H1 (cell line): ENCODE measurements at regions not wholly inside any gene's neighbourhood (a gene's known extent, or its start where the extent isn't known, plus 50 kb on each side); places are given as distances from the start of the nearest gene placed in this dataset.

ENCODE experiments used
- CTCF ChIA-PET: fragments of 300-600 bp; sonication (Branson Sonifier 250); formaldehyde crosslinking; loops from one replicate; lab custom pipeline; 2021; ENCODE audit not compliant: partially characterized antibody; lab: Charles Lee
- POLR2A ChIA-PET: fragments of 300-600 bp; sonication (Branson Sonifier 250); formaldehyde crosslinking; loops from one replicate; lab custom pipeline; 2021; ENCODE audit warnings: inconsistent platforms; ENCODE audit not compliant: partially characterized antibody; lab: Charles Lee
- DNase-seq, 2 experiments: peaks; one replicate each; pipeline versions ENCODE4 v3.0.0 to v3.0.0-alpha.2; 2010 to 2022; ENCODE audit warnings: low spot score in 2 of 2, low read depth in 1 of 2, mixed read lengths in 1 of 2
- FAIRE-seq: peaks from 2 replicates; lab custom pipeline; 2011; peaks lifted over from hg19 to GRCh38; lab: Jason Lieb, UNC
- H2AFZ ChIP-seq: 2 replicates; pipeline ENCODE4 v1.8.1; 2012; ENCODE audit warnings: low read length, inconsistent platforms
- H2AK5ac ChIP-seq: 2 replicates; pipeline ENCODE4 v1.6.1; 2013; ENCODE audit warnings: low read depth, low read length
- H2BK120ac ChIP-seq: replicated peaks from 2 replicates; pipeline ENCODE3; 2013; ENCODE audit warnings: low read depth, low read length, inconsistent platforms
- H2BK12ac ChIP-seq: 2 replicates; pipeline ENCODE4 v1.6.1; 2013; ENCODE audit warnings: low read depth, low read length
- H2BK15ac ChIP-seq: 2 replicates; pipeline ENCODE4 v1.6.1; 2013; ENCODE audit warnings: low read length
- H2BK20ac ChIP-seq: 2 replicates; pipeline ENCODE4 v1.6.1; 2013; ENCODE audit warnings: low read length
- H2BK5ac ChIP-seq: 2 replicates; pipeline ENCODE4 v1.6.1; 2013; ENCODE audit warnings: low read depth, low read length
- H3K14ac ChIP-seq: 2 replicates; pipeline ENCODE4 v1.6.1; 2013; ENCODE audit warnings: inconsistent platforms; ENCODE audit not compliant: insufficient read length
- H3K18ac ChIP-seq: 2 replicates; pipeline ENCODE4 v1.6.1; 2013; ENCODE audit warnings: low read length; ENCODE audit errors: extremely low read depth
- H3K23ac ChIP-seq: 2 replicates; pipeline ENCODE4 v1.6.1; 2013; ENCODE audit warnings: inconsistent platforms; ENCODE audit not compliant: insufficient read length
- H3K23me2 ChIP-seq: 2 replicates; pipeline ENCODE4 v1.6.1; 2013; ENCODE audit warnings: low read depth, low read length
- H3K27ac ChIP-seq: 2 replicates; pipeline ENCODE4 v1.6.1; 2011; ENCODE audit warnings: low read depth, low read length, inconsistent platforms
- H3K27me3 ChIP-seq, 4 experiments: replicated peaks in 1 of 4; 1 replicate in 1 of 4; 2 replicates in 3 of 4; pipeline versions ENCODE4 v1.6.1 to v1.8.1; 2011 to 2013; ENCODE audit warnings: low read length in 3 of 4, mild to moderate bottlenecking in 3 of 4, inconsistent platforms in 2 of 4, mixed read lengths in 2 of 4, moderate library complexity in 1 of 4; ENCODE audit not compliant: control insufficient read depth in 3 of 4, insufficient read depth in 3 of 4; ENCODE audit errors: extremely low read depth in 1 of 4
- H3K36me3 ChIP-seq, 4 experiments: 2 replicates each; pipeline versions ENCODE4 v1.6.1 to v1.8.1; 2011 to 2013; ENCODE audit warnings: mild to moderate bottlenecking in 4 of 4, low read length in 3 of 4, moderate library complexity in 2 of 4, control low read depth in 1 of 4, inconsistent platforms in 1 of 4; ENCODE audit not compliant: insufficient read depth in 4 of 4, control insufficient read depth in 2 of 4
- H3K4ac ChIP-seq: replicated peaks from 2 replicates; pipeline ENCODE3; 2013; ENCODE audit warnings: low read length, low read depth, mixed read lengths, inconsistent platforms; ENCODE audit not compliant: insufficient read length
- H3K4me1 ChIP-seq, 4 experiments: replicated peaks in 1 of 4; 1 replicate in 1 of 4; 2 replicates in 3 of 4; pipeline versions ENCODE4 v1.6.1 to v1.8.1; 2011 to 2013; ENCODE audit warnings: low read length in 3 of 4, inconsistent platforms in 2 of 4, mixed read lengths in 1 of 4; ENCODE audit not compliant: insufficient read depth in 4 of 4, control insufficient read depth in 3 of 4
- H3K4me2 ChIP-seq, 2 experiments: 2 replicates each; pipeline versions ENCODE4 v1.6.1 to v1.8.1; 2011 to 2013; ENCODE audit warnings: low read depth in 2 of 2, low read length in 2 of 2, control low read depth in 1 of 2, inconsistent platforms in 1 of 2, mild to moderate bottlenecking in 1 of 2; ENCODE audit not compliant: insufficient read depth in 1 of 2
- H3K4me3 ChIP-seq, 4 experiments: fragments of 200-600, 300-600 bp in 1 of 4; sonication (generic), shearing (Covaris generic), sonication (Bioruptor Twin) in 1 of 4; 2 replicates each; pipeline versions ENCODE4 v1.5.1 to v1.8.1; 2011 to 2016; ENCODE audit warnings: low read length in 4 of 4, low read depth in 3 of 4, control low read depth in 2 of 4, inconsistent platforms in 2 of 4, mild to moderate bottlenecking in 2 of 4, mixed read lengths in 1 of 4, moderate library complexity in 1 of 4; ENCODE audit not compliant: insufficient read depth in 2 of 4; ENCODE audit errors: extremely low read depth in 1 of 4
- H3K56ac ChIP-seq: replicated peaks from 2 replicates; pipeline ENCODE3; 2013; ENCODE audit warnings: low read depth, mild to moderate bottlenecking, mixed read lengths, low read length, inconsistent platforms; ENCODE audit not compliant: insufficient read length
- H3K79me1 ChIP-seq: 2 replicates; pipeline ENCODE4 v1.6.1; 2013; ENCODE audit warnings: low read depth, low read length, control low read depth
- H3K79me2 ChIP-seq, 2 experiments: 2 replicates each; pipeline versions ENCODE4 v1.6.1 to v1.8.1; 2012 to 2013; ENCODE audit warnings: low read length in 2 of 2, mild to moderate bottlenecking in 2 of 2, inconsistent platforms in 1 of 2; ENCODE audit not compliant: insufficient read depth in 2 of 2, control insufficient read depth in 1 of 2
- H3K9ac ChIP-seq, 4 experiments: replicated peaks in 1 of 4; 1 replicate in 1 of 4; 2 replicates in 3 of 4; pipeline versions ENCODE4 v1.6.1 to v1.8.1; 2011 to 2013; ENCODE audit warnings: low read depth in 3 of 4, low read length in 3 of 4, control low read depth in 2 of 4, mild to moderate bottlenecking in 2 of 4, moderate library complexity in 2 of 4, inconsistent platforms in 1 of 4; ENCODE audit errors: extremely low read depth in 1 of 4
- H3K9me3 ChIP-seq, 2 experiments: 2 replicates each; pipeline versions ENCODE4 v1.6.1 to v1.8.1; 2012 to 2013; ENCODE audit warnings: mild to moderate bottlenecking in 2 of 2, moderate library complexity in 2 of 2, control low read depth in 1 of 2, inconsistent platforms in 1 of 2, low read depth in 1 of 2, low read length in 1 of 2, mixed read lengths in 1 of 2; ENCODE audit not compliant: insufficient read depth in 2 of 2
- H4K20me1 ChIP-seq, 2 experiments: replicated peaks in 1 of 2; 2 replicates each; pipeline versions ENCODE3 to v1.8.1; 2011 to 2013; ENCODE audit warnings: inconsistent platforms in 2 of 2, low read length in 2 of 2, mild to moderate bottlenecking in 1 of 2; ENCODE audit not compliant: insufficient read depth in 2 of 2, control insufficient read depth in 1 of 2
- H4K5ac ChIP-seq: 2 replicates; pipeline ENCODE4 v1.6.1; 2013; ENCODE audit warnings: low read length, low read depth, mixed read lengths, inconsistent platforms; ENCODE audit not compliant: insufficient read length
- H4K8ac ChIP-seq: 2 replicates; pipeline ENCODE4 v1.8.0; 2013; ENCODE audit warnings: mild to moderate bottlenecking, moderate library complexity, low read length, inconsistent platforms; ENCODE audit not compliant: insufficient read depth; ENCODE audit errors: extremely low read depth
- H4K91ac ChIP-seq: replicated peaks from 2 replicates; pipeline ENCODE3; 2013; ENCODE audit warnings: low read length, mixed read lengths, inconsistent platforms; ENCODE audit not compliant: insufficient read length
- BACH1 ChIP-seq: IDR thresholded peaks from 2 replicates; pipeline ENCODE4 v1.6.1; 2012; ENCODE audit warnings: low read length, improper control_type of control experiment
- CREB1 ChIP-seq: IDR thresholded peaks from 2 replicates; pipeline ENCODE4 v1.6.1; 2012; ENCODE audit warnings: inconsistent platforms
- EP300 ChIP-seq, 2 experiments: IDR thresholded peaks; 1 replicate in 1 of 2; 2 replicates in 1 of 2; pipeline ENCODE4 v1.6.1; 2011 to 2012; ENCODE audit warnings: low read depth in 2 of 2, low read length in 2 of 2, mild to moderate bottlenecking in 2 of 2, borderline replicate concordance in 1 of 2, inconsistent platforms in 1 of 2, moderate library complexity in 1 of 2
- GTF2F1 ChIP-seq: IDR thresholded peaks from 2 replicates; pipeline ENCODE4 v1.6.1; 2012; ENCODE audit warnings: low read depth, low read length, improper control_type of control experiment, borderline replicate concordance
- JUND ChIP-seq: IDR thresholded peaks from 2 replicates; pipeline ENCODE4 v1.6.1; 2011; ENCODE audit warnings: mild to moderate bottlenecking, improper control_type of control experiment, low read length
- NANOG ChIP-seq: IDR thresholded peaks from 2 replicates; pipeline ENCODE4 v1.6.1; 2011; ENCODE audit warnings: low read length, low read depth, mild to moderate bottlenecking, inconsistent platforms; ENCODE audit not compliant: insufficient read depth, poor library complexity, severe bottlenecking
- PHF8 ChIP-seq: fragments of 200-600 bp; sonication (generic); conservative IDR thresholded peaks from 2 replicates; pipeline ENCODE4 v1.7.1; 2012; ENCODE audit warnings: low read depth, mild to moderate bottlenecking, inconsistent platforms, low read length, moderate library complexity
- POLR2AphosphoS5 ChIP-seq: IDR thresholded peaks from 2 replicates; pipeline ENCODE4 v1.6.1; 2011; ENCODE audit warnings: low read depth, low read length
- RAD21 ChIP-seq, 2 experiments: IDR thresholded peaks in 1 of 2; conservative IDR thresholded peaks in 1 of 2; 2 replicates each; pipeline ENCODE4 v1.6.1; 2011; ENCODE audit warnings: low read depth in 2 of 2, low read length in 2 of 2, improper control_type of control experiment in 1 of 2, inconsistent platforms in 1 of 2, mild to moderate bottlenecking in 1 of 2, moderate library complexity in 1 of 2
- RBBP5 ChIP-seq: IDR thresholded peaks from 2 replicates; pipeline ENCODE4 v1.7.1; 2012; ENCODE audit warnings: low read depth, mild to moderate bottlenecking, inconsistent platforms, low read length, moderate library complexity, borderline replicate concordance
- SIRT6 ChIP-seq: IDR thresholded peaks from one replicate; pipeline ENCODE4 v1.7.1; 2012; ENCODE audit warnings: low read length, inconsistent platforms
- TAF1 ChIP-seq: IDR thresholded peaks from 2 replicates; pipeline ENCODE4 v1.6.1; 2011; ENCODE audit warnings: mild to moderate bottlenecking, low read depth, low read length
- TAF7 ChIP-seq: optimal IDR thresholded peaks from 2 replicates; pipeline ENCODE3; 2011; ENCODE audit warnings: low read depth, mild to moderate bottlenecking, inconsistent platforms, low read length, moderate library complexity, borderline replicate concordance
- YY1 ChIP-seq: IDR thresholded peaks from 2 replicates; pipeline ENCODE4 v1.6.1; 2011; ENCODE audit warnings: low read depth, mild to moderate bottlenecking, low read length
- WGBS, 2 experiments: shearing (Covaris generic) in 1 of 2; methylation state at CpG; one replicate each; pipeline versions ENCODE4 v1.1.6 to v1.1.7; 2013 to 2015; ENCODE audit warnings: low lambda C conversion rate in 2 of 2, mixed read lengths in 2 of 2, inconsistent platforms in 1 of 2, low coverage in 1 of 2, missing lambda C conversion rate in 1 of 2; ENCODE audit not compliant: insufficient replicate concordance in 2 of 2, insufficient coverage in 1 of 2, insufficient read length in 1 of 2; ENCODE audit errors: extremely low coverage in 1 of 2, missing lambda C conversion rate in 1 of 2; 5-methylcytosine and 5-hydroxymethylcytosine counted together

DNA sequence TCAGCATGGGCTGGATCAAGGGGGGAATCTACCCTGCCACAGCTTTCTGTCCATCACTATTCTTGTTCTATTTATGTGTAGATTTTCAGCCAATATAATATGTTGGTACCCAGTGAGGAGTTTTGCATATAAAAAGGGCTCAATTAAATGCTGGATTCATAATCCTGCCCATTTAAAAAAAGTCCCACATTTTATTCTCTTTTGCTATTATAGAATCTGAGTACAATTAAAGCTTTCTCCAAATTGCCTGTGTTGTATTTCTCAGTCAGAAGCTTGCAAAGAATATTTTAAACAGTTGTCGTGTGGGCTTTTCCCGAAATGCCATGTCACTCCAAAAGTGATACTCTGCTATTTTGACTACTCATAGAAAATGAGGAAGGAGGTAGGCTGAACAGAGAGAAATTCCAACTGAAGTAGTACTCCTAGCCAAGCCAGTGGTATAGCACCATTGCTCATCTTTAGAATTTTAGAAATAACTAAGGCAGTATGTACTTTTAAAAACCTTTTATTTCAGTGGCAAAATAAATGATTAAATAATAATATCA is 108.3 kb upstream of the HDAC9 start:
- no peak overlapping the region for H2BK12ac ChIP-seq
- no peak overlapping the region for H3K4ac ChIP-seq
- no peak overlapping the region for H2BK5ac ChIP-seq
- CTCF ChIA-PET: interaction anchor here (0.8 to 1.1 kb wide), 5 partner anchors 12 to 177 kb away, joined by 3 to 4 read pairs (median 4); no protein-coding TSS in a partner anchor
- no peak overlapping the region for H3K18ac ChIP-seq
- no peak overlapping the region for H4K5ac ChIP-seq
- 86% methylated on average over 2 of the region's 2 CpGs; no CpG with 5 or more reads in 1 of the 2 experiments for WGBS, 2 experiments
- no peak overlapping the region for H3K4me2 ChIP-seq
- H3K27me3 ChIP-seq: peaks cover 0 to 1% (median 0%) of the 10 kb centered on the region in 4 experiments; a peak in 1 of 7 replicates
- H3K4me3 ChIP-seq: no peak overlapping the region
- no peak overlapping the region for H3K56ac ChIP-seq
- H2BK120ac ChIP-seq: no peak overlapping the region
- H4K8ac ChIP-seq: no peak overlapping the region
- H2BK20ac ChIP-seq: no peak overlapping the region
- no peaks in the 10 kb centered on the region for H3K23me2 ChIP-seq
- H4K20me1 ChIP-seq: no peaks in the 10 kb centered on the region
- POLR2A ChIA-PET: interaction anchor here (1.3 kb wide), 1 partner anchor 108 kb away, joined by 5 read pairs; the partner anchor contains the start of gene HDAC9
- H3K36me3 ChIP-seq: no peaks in the 10 kb centered on the region
- no peak overlapping the region for H2BK15ac ChIP-seq
- no peaks in the 10 kb centered on the region for H3K79me1 ChIP-seq
- no peak overlapping the region for H3K14ac ChIP-seq
- no peak overlapping the region for H2AFZ ChIP-seq
- no peak overlapping the region for H3K23ac ChIP-seq
- no peak overlapping the region for H3K27ac ChIP-seq
- no peak overlapping the region for H2AK5ac ChIP-seq
- H3K9ac ChIP-seq: no peak overlapping the region
- H4K91ac ChIP-seq: no peak overlapping the region
- FAIRE-seq (no peak), DNase-seq (no peak)
- no peaks in the 10 kb centered on the region for H3K79me2 ChIP-seq
- peaks cover 0 to 3% (median 0%) of the 10 kb centered on the region in 4 experiments; a peak in 1 of 7 replicates for H3K4me1 ChIP-seq
- H3K9me3 ChIP-seq: no peaks in the 10 kb centered on the region
- TF ChIP-seq BACH1: no peak
- TF ChIP-seq TAF1: no peak
- TF ChIP-seq YY1: no peak
- TF ChIP-seq EP300 (IDR thresholded peaks at IDR 0.05; ENCODE audit: borderline replicate concordance in 1 of 2, low read depth in 2 of 2, low read length in 2 of 2): no peak
- TF ChIP-seq JUND: no peak
- no peak for TF ChIP-seq CREB1
- TF ChIP-seq TAF7: no peak
- no peak for TF ChIP-seq PHF8
- TF ChIP-seq RBBP5: no peak
- no peak for TF ChIP-seq NANOG
- TF ChIP-seq SIRT6: no peak
- no peak for TF ChIP-seq GTF2F1
- TF ChIP-seq POLR2AphosphoS5: no peak
- no peak for TF ChIP-seq RAD21 (IDR thresholded peaks at IDR 0.05 in 1 of 2, conservative IDR thresholded peaks at IDR 0.05 in 1 of 2; ENCODE audit: low read depth in 2 of 2, low read length in 2 of 2)
